ENCODE measurements at regions not wholly inside any gene's neighbourhood (a gene's known extent, or its start where the extent isn't known, plus 50 kb on each side); places are given as distances from the start of the nearest gene placed in this dataset.

DNA sequence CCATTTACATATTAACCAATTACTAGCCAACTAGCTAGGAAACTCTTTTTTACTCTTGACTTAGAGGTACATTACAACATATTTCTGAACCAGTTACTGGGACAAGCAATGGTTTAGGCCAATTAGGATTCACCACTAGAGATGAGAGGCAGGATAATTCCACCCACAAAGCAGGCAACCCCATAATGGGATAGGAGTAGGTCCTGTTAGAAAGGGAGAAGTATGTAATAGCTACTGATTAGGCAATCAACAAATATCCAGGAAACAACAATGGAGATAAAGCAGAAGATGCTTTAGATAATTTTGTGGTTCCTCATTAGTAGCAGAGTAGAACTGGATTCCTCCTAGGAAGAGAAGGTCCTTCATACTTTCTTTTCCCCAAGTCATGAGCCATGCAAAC lies 173.8 kb upstream of the GLRA2 start:
- TF ChIP-seq CTCF (conservative IDR thresholded peaks at IDR 0.05 in 1 of 2, IDR thresholded peaks at IDR 0.05 in 1 of 2; ENCODE audit: extremely low read depth in 1 of 2, insufficient read depth in 1 of 2, low read depth in 1 of 2, low read length in 2 of 2): no peak
- TF ChIP-seq EZH2 (IDR thresholded peaks at IDR 0.05; ENCODE audit: borderline replicate concordance, low read length): no peak

Data from mammary epithelial cell (primary cell).